ENCODE measurements at regions not wholly inside any gene's neighbourhood (a gene's known extent, or its start where the extent isn't known, plus 50 kb on each side); places are given as distances from the start of the nearest gene placed in this dataset.

- Histone ChIP-seq H3K4me1 (ENCODE audit: low read depth) (no peaks in the 10 kb centered on the region), H3K4me3 (no peak overlapping the region), H3K36me3 (ENCODE audit: low read depth) (no peaks in the 10 kb centered on the region), H3K9me3 (peaks cover 9% of the 10 kb centered on the region)
- no peak for TF ChIP-seq CTCF (IDR thresholded peaks at IDR 0.05)
- ATAC-seq (no peak), DNase-seq (no peak)
- intact Hi-C loops (cut with DNase I, micrococcal nuclease) = no loop called here
Measured at GRCh38 chr4:60013464-60014184, 1186.5 kb upstream of the ADGRL3 start.

DNA sequence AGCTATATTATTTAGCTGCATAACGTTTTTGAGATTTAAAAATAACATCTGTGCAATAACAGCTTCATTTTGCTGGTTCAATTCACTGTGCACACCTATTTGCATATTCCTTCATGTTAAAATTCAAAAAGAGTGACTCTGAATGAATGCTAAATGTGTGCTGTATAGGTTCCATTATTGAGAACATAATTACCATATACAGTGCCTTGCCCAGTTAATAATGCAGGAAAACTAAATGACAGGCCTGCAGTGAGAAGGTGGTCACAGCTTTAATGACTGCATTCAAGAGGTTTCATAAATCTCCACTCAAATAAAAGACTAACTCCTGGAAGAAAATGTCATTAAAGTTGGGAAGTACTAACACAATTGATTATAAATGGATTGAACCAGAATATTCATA, 1183.2 kb upstream of the ADGRL3 start:
- no peak for DNase-seq
- no peak for TF ChIP-seq CTCF (IDR thresholded peaks at IDR 0.05)
- no peaks in the 10 kb centered on the region for H3K36me3 ChIP-seq (ENCODE audit: low read depth)
- H3K4me1 ChIP-seq (ENCODE audit: low read depth) = no peaks in the 10 kb centered on the region
- ATAC-seq = no peak
- H3K9me3 ChIP-seq = peaks cover 6% of the 10 kb centered on the region
- intact Hi-C loops (cut with DNase I, micrococcal nuclease) = no loop called here
- H3K4me3 ChIP-seq = no peak overlapping the region

DNA sequence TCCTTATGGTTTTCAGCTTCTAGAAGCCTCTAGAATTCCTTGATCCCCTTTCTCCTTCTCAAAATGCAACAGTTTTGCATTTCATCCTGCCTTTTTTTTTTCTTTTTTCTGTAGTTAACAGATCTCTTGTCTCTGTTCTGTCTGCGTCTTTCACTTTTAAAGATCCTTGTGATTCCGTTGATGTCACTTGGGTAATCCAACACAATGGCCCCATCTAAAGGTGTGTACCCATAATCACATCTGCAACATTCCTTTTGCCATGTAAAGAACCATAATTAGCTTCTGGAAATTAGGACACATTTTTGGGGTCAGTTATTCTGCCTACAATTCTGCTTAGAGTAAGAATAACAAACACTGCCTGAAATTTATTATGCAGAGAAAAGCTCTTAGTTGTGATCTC, 1180.9 kb upstream of the ADGRL3 start:
- Histone ChIP-seq H3K4me1 (ENCODE audit: low read depth) (no peaks in the 10 kb centered on the region), H3K4me3 (no peak overlapping the region), H3K36me3 (ENCODE audit: low read depth) (no peaks in the 10 kb centered on the region), H3K9me3 (no peaks in the 10 kb centered on the region)
- intact Hi-C loops (cut with DNase I, micrococcal nuclease) = no loop called here
- no peak for DNase-seq
- no peak for ATAC-seq
- no peak for TF ChIP-seq CTCF (IDR thresholded peaks at IDR 0.05)

DNA sequence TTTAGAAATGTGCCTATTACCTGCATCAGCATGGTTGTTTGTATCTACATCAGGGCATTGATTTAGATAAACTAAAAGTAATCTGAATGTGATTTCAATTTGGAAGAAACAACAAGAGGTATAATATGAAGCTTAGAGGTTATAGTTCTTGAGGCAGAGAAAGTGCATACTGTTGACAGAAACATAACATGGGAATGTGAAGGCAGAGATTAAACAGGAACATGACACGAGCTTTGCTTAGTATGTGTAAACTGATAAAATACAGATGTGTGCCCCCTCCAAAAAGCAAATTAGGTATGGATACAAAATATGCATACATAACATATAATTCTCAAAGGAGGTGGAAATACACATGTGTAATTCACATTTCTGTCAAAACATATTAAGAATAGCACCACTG, 1180.2 kb upstream of the ADGRL3 start:
- Histone ChIP-seq H3K36me3 (ENCODE audit: low read depth) (no peaks in the 10 kb centered on the region), H3K4me1 (ENCODE audit: low read depth) (no peaks in the 10 kb centered on the region), H3K9me3 (no peaks in the 10 kb centered on the region), H3K4me3 (no peak overlapping the region)
- TF ChIP-seq CTCF (IDR thresholded peaks at IDR 0.05) = no peak
- intact Hi-C loops (cut with DNase I, micrococcal nuclease) = no loop called here
- ATAC-seq (no peak), DNase-seq (no peak)

- no peaks in the 10 kb centered on the region for H3K4me1 ChIP-seq (ENCODE audit: low read depth)
- ATAC-seq (no peak), DNase-seq (no peak)
- no peak overlapping the region for H3K4me3 ChIP-seq
- intact Hi-C loops (cut with DNase I, micrococcal nuclease) = no loop called here
- no peaks in the 10 kb centered on the region for H3K36me3 ChIP-seq (ENCODE audit: low read depth)
- H3K9me3 ChIP-seq = no peaks in the 10 kb centered on the region
- no peak for TF ChIP-seq CTCF (IDR thresholded peaks at IDR 0.05)
Measured at GRCh38 chr4:60020389-60020788, 1179.7 kb upstream of the ADGRL3 start.

DNA sequence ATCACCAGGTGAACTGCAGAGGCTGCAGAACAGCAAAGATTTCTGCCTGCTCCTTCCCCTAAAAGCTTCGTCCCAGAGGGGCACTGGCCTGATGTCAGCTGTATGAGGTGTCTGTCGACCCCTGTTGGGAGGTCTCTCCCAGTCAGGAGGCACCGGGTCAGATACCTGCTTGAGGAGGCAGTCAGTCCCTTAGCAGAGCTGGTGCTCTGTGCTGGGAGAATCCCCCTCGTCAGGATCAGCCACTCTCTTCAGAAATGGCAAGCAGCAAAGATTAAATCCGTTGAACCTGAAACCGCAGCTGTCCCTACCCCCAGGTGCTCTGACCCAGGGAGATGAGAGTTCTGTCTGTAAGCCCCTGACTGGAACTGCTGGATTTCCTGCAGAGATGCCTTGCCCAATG, 1166.3 kb upstream of the ADGRL3 start:
- no peak overlapping the region for H3K4me3 ChIP-seq
- TF ChIP-seq CTCF (IDR thresholded peaks at IDR 0.05) = no peak
- no peak for ATAC-seq
- H3K4me1 ChIP-seq (ENCODE audit: low read depth) = no peaks in the 10 kb centered on the region
- H3K36me3 ChIP-seq (ENCODE audit: low read depth) = no peaks in the 10 kb centered on the region
- H3K9me3 ChIP-seq = peaks cover 3% of the 10 kb centered on the region
- no peak for DNase-seq
- intact Hi-C loops (cut with DNase I, micrococcal nuclease) = no loop called here
